ENCODE measurements at regions not wholly inside any gene's neighbourhood (a gene's known extent, or its start where the extent isn't known, plus 50 kb on each side); places are given as distances from the start of the nearest gene placed in this dataset.

- no TSS peak for BruUV-seq (replicated peaks)
- Histone ChIP-seq H3K9me3 (ENCODE audit: control insufficient read depth, insufficient read depth, low read depth, low read length) (no peaks in the 10 kb centered on the region), H3K4me3 (ENCODE audit: low read depth in 2 of 2, low read length in 2 of 2) (no peak overlapping the region), H3K27ac (ENCODE audit: low read length) (no peak overlapping the region), H3K36me3 (ENCODE audit: control insufficient read depth, insufficient read depth, low read length) (no peaks in the 10 kb centered on the region), H3K4me1 (ENCODE audit: control insufficient read depth, insufficient read depth, low read length) (no peaks in the 10 kb centered on the region), H3K27me3 (ENCODE audit: control insufficient read depth, insufficient read depth, low read length) (no peaks in the 10 kb centered on the region)
- ATAC-seq (no peak), DNase-seq (ENCODE audit: low read depth, low spot score) (no peak)
- ChIA-PET CTCF (no interaction called here), POLR2A (no interaction called here)
- TF ChIP-seq REST (IDR thresholded peaks at IDR 0.05; ENCODE audit: insufficient read depth in 1 of 2, low read depth in 2 of 2, low read length in 1 of 2) (no peak), SIN3A (IDR thresholded peaks at IDR 0.05; ENCODE audit: borderline replicate concordance, insufficient read depth, low read depth, low read length) (no peak), CTCF (IDR thresholded peaks at IDR 0.05) (no peak), POLR2AphosphoS5 (IDR thresholded peaks at IDR 0.05; ENCODE audit: low read depth, low read length) (no peak), TCF7L2 (IDR thresholded peaks at IDR 0.05; ENCODE audit: low read depth, low read length) (no peak)
- in situ Hi-C loops (cut with HindIII; ENCODE audit: low pct_unique_long_range_greater_than_20kb, low sequenced_read_pairs): no loop called here
- intact Hi-C loops (cut with micrococcal nuclease; ENCODE audit: unreplicated experiment): no loop called here
Observed at GRCh38 chr5:51646482-51646881, 263.2 kb downstream of the ISL1 start.

- CTCF ChIA-PET: no interaction called here
- no peaks in the 10 kb centered on the region for H3K36me3 ChIP-seq (ENCODE audit: control insufficient read depth, insufficient read depth, low read length)
- no peak for DNase-seq (ENCODE audit: low read depth, low spot score)
- H3K27ac ChIP-seq (ENCODE audit: low read length): no peak overlapping the region
- intact Hi-C loops (cut with micrococcal nuclease; ENCODE audit: unreplicated experiment) (no loop called here), in situ Hi-C loops (cut with HindIII; ENCODE audit: low pct_unique_long_range_greater_than_20kb, low sequenced_read_pairs) (no loop called here)
- H3K4me3 ChIP-seq (ENCODE audit: low read depth in 2 of 2, low read length in 2 of 2): no peak overlapping the region
- ATAC-seq: no peak
- H3K9me3 ChIP-seq (ENCODE audit: control insufficient read depth, insufficient read depth, low read depth, low read length): no peaks in the 10 kb centered on the region
- no peaks in the 10 kb centered on the region for H3K27me3 ChIP-seq (ENCODE audit: control insufficient read depth, insufficient read depth, low read length)
- no TSS peak for BruUV-seq (replicated peaks)
- TF ChIP-seq CTCF (IDR thresholded peaks at IDR 0.05) (no peak), POLR2AphosphoS5 (IDR thresholded peaks at IDR 0.05; ENCODE audit: low read depth, low read length) (no peak), SIN3A (IDR thresholded peaks at IDR 0.05; ENCODE audit: borderline replicate concordance, insufficient read depth, low read depth, low read length) (no peak), REST (IDR thresholded peaks at IDR 0.05; ENCODE audit: insufficient read depth in 1 of 2, low read depth in 2 of 2, low read length in 1 of 2) (no peak), TCF7L2 (IDR thresholded peaks at IDR 0.05; ENCODE audit: low read depth, low read length) (no peak)
- POLR2A ChIA-PET: no interaction called here
- H3K4me1 ChIP-seq (ENCODE audit: control insufficient read depth, insufficient read depth, low read length): no peaks in the 10 kb centered on the region
Observed at GRCh38 chr5:51650824-51651223, 267.6 kb downstream of the ISL1 start.

Data from Panc1 (cell line).